HFF-Myc (cell line): ENCODE measurements at regions not wholly inside any gene's neighbourhood (a gene's known extent, or its start where the extent isn't known, plus 50 kb on each side); places are given as distances from the start of the nearest gene placed in this dataset.
"Not testable (repeated sequence)": the region's sequence is repeated elsewhere in the genome, so short reads cannot be mapped to it uniquely, and the experiment has no call there.

Source experiments
- DNase-seq: peaks from one replicate; pipeline ENCODE4 v3.0.0-alpha.2; 2011; ENCODE audit warnings: low read depth; ENCODE audit errors: extremely low read depth
- H3K4me3 ChIP-seq: replicated peaks from 2 replicates; pipeline ENCODE4 v1.5.1; 2011; ENCODE audit warnings: low read depth, mild to moderate bottlenecking, control low read depth, low read length
- CTCF ChIP-seq: IDR thresholded peaks from 2 replicates; pipeline ENCODE4 v1.5.1; 2012; ENCODE audit warnings: mild to moderate bottlenecking, low read depth, low read length, control low read depth; ENCODE audit errors: missing control alignments

GRCh38 chr7:1348823-1349335, 110.4 kb downstream of the MICALL2 start:
- H3K4me3 ChIP-seq, result no peak overlapping the region
- no peak for DNase-seq
- no peak for TF ChIP-seq CTCF

GRCh38 chr7:1349351-1349761, 109.9 kb downstream of the MICALL2 start:
- no peak overlapping the region for H3K4me3 ChIP-seq
- TF ChIP-seq CTCF, result no peak
- no peak for DNase-seq

- no peak for DNase-seq
- no peak for TF ChIP-seq CTCF
- H3K4me3 ChIP-seq, result no peak overlapping the region
Measured at GRCh38 chr7:1351881-1352625, 107.2 kb downstream of the MICALL2 start.

GRCh38 chr7:1352656-1353271, 106.5 kb downstream of the MICALL2 start:
- TF ChIP-seq CTCF, result no peak
- no peak for DNase-seq
- no peak overlapping the region for H3K4me3 ChIP-seq

GRCh38 chr7:1354661-1355567, 104.4 kb downstream of the MICALL2 start:
- DNase-seq, result no peak
- no peak overlapping the region for H3K4me3 ChIP-seq
- no peak for TF ChIP-seq CTCF

- no peak overlapping the region for H3K4me3 ChIP-seq
- DNase-seq, result no peak
- TF ChIP-seq CTCF, result no peak
Measured at GRCh38 chr7:1355568-1356340, 103.5 kb downstream of the MICALL2 start.

- not testable (repeated sequence) for DNase-seq, H3K4me3 ChIP-seq
Measured at GRCh38 chr7:1356853-1357252, 102.4 kb downstream of the MICALL2 start.

GRCh38 chr7:1357260-1357600, 102.0 kb downstream of the MICALL2 start:
- not testable (repeated sequence) for DNase-seq, H3K4me3 ChIP-seq
